Endothelial cell of umbilical vein (primary cell): ENCODE measurements at regions not wholly inside any gene's neighbourhood (a gene's known extent, or its start where the extent isn't known, plus 50 kb on each side); places are given as distances from the start of the nearest gene placed in this dataset.

Experiments used
- EZH2 ChIP-seq: IDR thresholded peaks from 2 replicates; pipeline ENCODE4 v1.6.1; 2012; ENCODE audit warnings: borderline replicate concordance, low read depth, mild to moderate bottlenecking, moderate library complexity, low read length, inconsistent platforms; ENCODE audit not compliant: severe bottlenecking
- FOS ChIP-seq: IDR thresholded peaks from 2 replicates; pipeline ENCODE4 v1.6.1; 2011; ENCODE audit warnings: mild to moderate bottlenecking, low read length, moderate library complexity, borderline replicate concordance; ENCODE audit not compliant: insufficient read depth
- JUN ChIP-seq: IDR thresholded peaks from 2 replicates; pipeline ENCODE4 v1.6.1; 2011; ENCODE audit warnings: borderline replicate concordance, low read depth; ENCODE audit not compliant: insufficient read length, insufficient read depth
- TF ChIP-seq, protein P1 (sequence below): IDR thresholded peaks from 2 replicates; pipeline ENCODE4 v1.6.1; 2011; ENCODE audit not compliant: insufficient read depth, insufficient read length
- TF ChIP-seq, protein P2 (sequence below), 2 donors: IDR thresholded peaks; 1 replicate in 1 of 2; 2 replicates in 1 of 2; pipeline ENCODE4 v1.5.1; 2011; ENCODE audit warnings: low read length in 2 of 2, mild to moderate bottlenecking in 2 of 2, moderate library complexity in 2 of 2, control low read depth in 1 of 2, inconsistent platforms in 1 of 2, low read depth in 1 of 2; ENCODE audit not compliant: insufficient read depth in 1 of 2; ENCODE audit errors: extremely low read depth in 1 of 2

DNA sequence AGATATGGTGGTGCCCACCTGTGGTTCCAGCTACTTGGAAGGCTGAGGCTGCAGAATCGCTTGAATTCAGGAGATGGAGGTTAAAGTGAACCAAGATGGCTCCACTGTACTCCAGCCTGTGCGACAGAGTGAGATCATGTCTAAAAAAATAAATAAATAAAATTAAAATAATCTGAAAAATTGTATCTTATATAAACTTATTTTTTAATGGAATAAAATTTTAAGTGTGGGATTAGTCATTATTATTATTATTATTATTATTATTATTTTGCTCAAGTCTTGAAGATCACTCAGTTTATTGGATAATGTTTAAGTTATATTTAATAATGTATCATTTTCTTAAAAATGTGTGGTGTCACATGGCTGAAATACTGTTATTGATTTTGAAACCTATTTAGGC, 688.0 kb upstream of the COX7C start:
- TF ChIP-seq, protein P1, sequence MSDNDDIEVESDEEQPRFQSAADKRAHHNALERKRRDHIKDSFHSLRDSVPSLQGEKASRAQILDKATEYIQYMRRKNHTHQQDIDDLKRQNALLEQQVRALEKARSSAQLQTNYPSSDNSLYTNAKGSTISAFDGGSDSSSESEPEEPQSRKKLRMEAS = no peak
- TF ChIP-seq, protein P2, sequence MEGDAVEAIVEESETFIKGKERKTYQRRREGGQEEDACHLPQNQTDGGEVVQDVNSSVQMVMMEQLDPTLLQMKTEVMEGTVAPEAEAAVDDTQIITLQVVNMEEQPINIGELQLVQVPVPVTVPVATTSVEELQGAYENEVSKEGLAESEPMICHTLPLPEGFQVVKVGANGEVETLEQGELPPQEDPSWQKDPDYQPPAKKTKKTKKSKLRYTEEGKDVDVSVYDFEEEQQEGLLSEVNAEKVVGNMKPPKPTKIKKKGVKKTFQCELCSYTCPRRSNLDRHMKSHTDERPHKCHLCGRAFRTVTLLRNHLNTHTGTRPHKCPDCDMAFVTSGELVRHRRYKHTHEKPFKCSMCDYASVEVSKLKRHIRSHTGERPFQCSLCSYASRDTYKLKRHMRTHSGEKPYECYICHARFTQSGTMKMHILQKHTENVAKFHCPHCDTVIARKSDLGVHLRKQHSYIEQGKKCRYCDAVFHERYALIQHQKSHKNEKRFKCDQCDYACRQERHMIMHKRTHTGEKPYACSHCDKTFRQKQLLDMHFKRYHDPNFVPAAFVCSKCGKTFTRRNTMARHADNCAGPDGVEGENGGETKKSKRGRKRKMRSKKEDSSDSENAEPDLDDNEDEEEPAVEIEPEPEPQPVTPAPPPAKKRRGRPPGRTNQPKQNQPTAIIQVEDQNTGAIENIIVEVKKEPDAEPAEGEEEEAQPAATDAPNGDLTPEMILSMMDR (IDR thresholded peaks at IDR 0.05; ENCODE audit: extremely low read depth in 1 of 2, insufficient read depth in 1 of 2, low read depth in 1 of 2, low read length in 2 of 2) = no peak
- TF ChIP-seq FOS (no peak), JUN (no peak), EZH2 (no peak)
